Gastroesophageal sphincter (tissue), 3 donors: ENCODE measurements at regions not wholly inside any gene's neighbourhood (a gene's known extent, or its start where the extent isn't known, plus 50 kb on each side); places are given as distances from the start of the nearest gene placed in this dataset.
"Not testable (repeated sequence)": the region's sequence is repeated elsewhere in the genome, so short reads cannot be mapped to it uniquely, and the experiment has no call there.

Experiments
- CTCF ChIP-seq, 4 experiments: fragments of 200-600 bp in 2 of 4; fragments of 450-650 bp in 2 of 4; sonication (generic) in 1 of 4; IDR thresholded peaks; one replicate each; pipeline ENCODE4 v1.5.1; 2017 to 2019; ENCODE audit warnings: antibody characterized with exemption in 4 of 4, mild to moderate bottlenecking in 2 of 4, moderate library complexity in 2 of 4
- EP300 ChIP-seq: sonication (generic); formaldehyde crosslinking; IDR thresholded peaks from one replicate; pipeline ENCODE4 v1.6.1; 2017; ENCODE audit warnings: antibody characterized with exemption, mild to moderate bottlenecking
- POLR2A ChIP-seq, 2 donors: fragments of 450-650 bp; IDR thresholded peaks; one replicate each; pipeline ENCODE4 v1.6.1; 2017; ENCODE audit warnings: antibody characterized with exemption in 2 of 2, mild to moderate bottlenecking in 2 of 2, moderate library complexity in 1 of 2
- POLR2AphosphoS5 ChIP-seq: sonication (generic); formaldehyde crosslinking; IDR thresholded peaks from one replicate; pipeline ENCODE4 v1.6.1; 2017; ENCODE audit warnings: antibody characterized with exemption

DNA sequence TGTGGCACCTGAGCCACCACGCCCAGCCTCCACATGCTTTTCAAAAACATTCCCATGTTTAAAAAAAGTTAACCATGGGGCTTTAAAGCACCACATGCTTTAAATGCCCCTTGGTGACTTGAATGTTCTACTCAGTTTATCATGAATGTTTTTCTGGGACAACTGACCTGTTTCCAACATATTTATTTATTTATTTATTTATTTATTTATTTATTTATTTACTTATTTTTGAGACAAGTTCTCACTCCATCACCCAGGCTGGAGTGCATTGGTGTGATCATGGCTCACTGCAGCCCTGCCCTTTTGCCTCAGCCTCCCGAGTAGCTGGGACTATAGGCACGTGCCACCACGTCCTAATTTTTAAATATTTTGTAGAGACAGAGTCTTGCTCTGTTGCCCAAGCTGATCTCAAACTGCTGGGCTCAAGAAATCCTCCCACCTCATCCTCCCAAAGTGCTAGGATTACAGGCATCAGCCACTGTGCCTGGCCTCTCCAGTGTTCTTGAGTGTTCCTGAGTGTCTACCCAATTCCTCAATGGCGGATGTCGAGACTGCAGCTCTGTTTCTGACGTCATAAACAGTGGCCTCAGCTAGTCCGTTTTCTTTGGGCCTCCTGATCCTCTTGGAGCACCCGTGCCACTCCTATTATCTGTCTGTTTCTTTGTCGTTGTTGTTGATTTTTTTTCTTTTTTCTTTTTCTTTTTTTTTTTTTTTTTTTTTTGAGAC is 185.7 kb upstream of the TP53TG3 start:
- TF ChIP-seq CTCF (IDR thresholded peaks at IDR 0.05); POLR2A (IDR thresholded peaks at IDR 0.05); POLR2AphosphoS5; EP300: not testable (repeated sequence)
